Right ventricle myocardium superior (tissue), 1 donor: ENCODE measurements at regions not wholly inside any gene's neighbourhood (a gene's known extent, or its start where the extent isn't known, plus 50 kb on each side); places are given as distances from the start of the nearest gene placed in this dataset.

Source experiments
- ATAC-seq: fragments of 200-7000 bp; cut with Tn5 transposase; one replicate; pipeline ENCODE4 v1.9.1; 2020; ENCODE audit warnings: mild to moderate bottlenecking; ENCODE audit not compliant: poor library complexity
- DNase-seq: peaks from one replicate; pipeline ENCODE4 v3.0.0-alpha.2; 2020
- intact Hi-C: fragments of 100-400 bp; cut with DNase I; formaldehyde crosslinking; loops from one replicate; pipeline ENCODE4 v1.11.2; 2022
- donor health status: DM: no; HTN: yes; CAD: no; lungs with severe emphysema.

DNA sequence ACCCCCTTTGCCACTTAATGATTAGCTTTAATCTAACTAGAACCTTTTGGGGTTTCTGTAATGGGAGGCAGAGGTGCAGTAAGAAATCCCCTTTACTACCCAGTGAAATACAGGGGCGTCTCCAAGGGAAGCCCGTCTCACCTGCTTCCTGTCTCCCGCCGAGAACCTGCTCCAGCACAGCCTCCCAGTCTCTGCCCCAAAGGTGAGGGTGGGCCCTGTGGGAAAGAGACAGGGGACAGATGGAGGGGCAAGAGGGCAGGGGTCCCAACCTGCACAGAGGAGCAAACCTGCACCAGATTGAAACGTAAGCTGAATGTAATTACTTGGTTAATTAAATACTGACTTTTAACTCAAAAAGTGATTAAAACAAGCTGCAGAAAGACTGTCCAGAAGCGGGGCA lies 474.2 kb upstream of the SULF2 start:
- intact Hi-C loops, result no loop called here
- ATAC-seq (no peak), DNase-seq (no peak)

DNA sequence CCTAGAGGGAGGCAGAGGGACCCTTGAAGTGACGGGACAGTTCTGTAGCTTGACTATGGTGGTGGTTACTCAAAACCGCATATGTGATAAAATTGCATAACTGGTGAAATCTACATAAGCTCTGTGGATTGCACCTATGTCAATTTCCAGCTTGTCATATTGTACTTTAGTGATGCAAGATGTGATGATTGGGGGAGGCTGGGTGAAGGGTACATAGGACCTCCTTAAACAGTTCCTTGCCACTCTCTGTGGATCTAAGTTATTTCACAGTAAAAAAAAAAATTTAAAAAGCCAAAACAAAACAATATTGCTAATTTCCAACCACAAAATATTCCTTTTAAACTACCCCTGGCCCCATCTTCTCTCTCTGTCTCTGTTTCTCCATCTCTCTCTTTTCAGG lies 472.6 kb upstream of the SULF2 start:
- intact Hi-C loops, result no loop called here

DNA sequence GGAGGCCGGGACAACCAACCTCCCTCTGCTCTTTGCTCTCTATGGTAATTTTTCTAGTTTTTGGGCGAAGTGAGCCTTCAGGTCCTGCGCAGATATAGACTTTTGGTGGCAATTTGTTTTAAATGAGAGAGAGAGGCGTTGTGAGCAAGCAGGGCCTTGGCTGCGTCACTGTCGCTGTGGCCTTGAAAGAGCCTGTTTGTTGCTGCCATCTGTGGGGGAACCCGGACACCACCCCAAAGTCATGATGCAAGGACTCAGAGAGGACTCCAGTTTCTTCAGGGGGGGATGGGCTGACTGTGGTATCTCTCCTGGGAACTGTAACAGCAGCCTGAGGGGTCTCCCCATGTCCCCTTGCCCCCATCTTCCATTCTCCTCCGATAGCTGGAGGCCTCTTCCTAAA lies 462.7 kb upstream of the SULF2 start:
- intact Hi-C loops, result no loop called here
- no peak for DNase-seq
- ATAC-seq, result no peak

More for the DNA sequence above, 472.6 kb upstream of the SULF2 start:
- no peak for ATAC-seq
- DNase-seq, result no peak

DNA sequence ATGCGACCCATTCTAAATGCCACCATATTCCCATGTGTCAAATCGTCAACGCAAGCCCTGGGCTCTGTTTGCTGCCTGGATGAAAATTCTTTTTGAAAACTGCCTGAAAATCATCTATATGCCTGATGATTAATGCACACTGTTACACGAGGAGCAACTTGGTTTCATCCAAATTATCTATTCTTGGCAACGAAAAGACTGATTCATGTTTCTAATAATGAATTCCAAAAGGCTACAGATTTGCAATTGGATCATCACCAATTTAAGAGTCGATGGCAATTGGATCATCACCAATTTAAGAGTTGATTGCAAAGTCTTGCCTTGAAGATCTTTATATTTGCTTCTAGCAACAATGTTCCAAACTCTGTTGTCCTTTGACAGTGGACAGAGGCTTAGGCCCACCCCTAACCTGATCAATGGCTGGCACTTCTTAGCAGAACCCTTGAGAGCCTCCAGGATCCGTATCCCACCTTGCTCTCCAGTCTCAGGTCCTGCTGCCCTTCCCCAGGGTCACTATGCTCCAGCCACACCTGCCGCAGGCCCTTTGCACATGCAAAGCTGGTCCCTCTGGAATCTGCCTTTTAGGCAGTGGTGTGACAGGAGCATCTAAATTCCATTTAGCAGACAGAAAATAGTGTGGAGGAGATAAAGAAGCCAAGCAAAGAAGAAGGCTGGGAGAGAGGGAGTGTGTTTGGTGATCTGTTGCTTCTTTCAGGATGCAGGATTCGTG lies 460.9 kb upstream of the SULF2 start:
- intact Hi-C loops, result no loop called here
- DNase-seq (no peak), ATAC-seq (no peak)

DNA sequence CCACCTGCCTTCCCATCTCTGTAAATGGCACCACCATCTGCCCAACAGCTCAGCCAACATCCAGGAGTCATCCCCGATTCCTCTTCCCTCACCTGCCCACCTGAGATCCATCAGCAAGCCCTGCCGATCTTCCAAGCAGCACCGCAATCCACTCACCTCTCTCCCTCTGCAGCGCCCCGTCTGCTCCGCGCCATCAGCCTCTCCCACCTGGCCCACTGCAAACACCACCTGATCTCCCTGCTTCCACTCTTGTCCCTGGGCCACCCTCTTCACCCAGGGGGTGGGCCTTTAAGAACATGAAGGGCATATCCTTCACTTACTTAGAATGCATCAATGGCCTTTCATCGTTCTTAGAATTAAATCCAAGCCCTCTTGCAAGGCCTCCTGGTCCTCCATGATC lies 457.3 kb upstream of the SULF2 start:
- ATAC-seq (no peak), DNase-seq (no peak)
- intact Hi-C loops, result no loop called here

DNA sequence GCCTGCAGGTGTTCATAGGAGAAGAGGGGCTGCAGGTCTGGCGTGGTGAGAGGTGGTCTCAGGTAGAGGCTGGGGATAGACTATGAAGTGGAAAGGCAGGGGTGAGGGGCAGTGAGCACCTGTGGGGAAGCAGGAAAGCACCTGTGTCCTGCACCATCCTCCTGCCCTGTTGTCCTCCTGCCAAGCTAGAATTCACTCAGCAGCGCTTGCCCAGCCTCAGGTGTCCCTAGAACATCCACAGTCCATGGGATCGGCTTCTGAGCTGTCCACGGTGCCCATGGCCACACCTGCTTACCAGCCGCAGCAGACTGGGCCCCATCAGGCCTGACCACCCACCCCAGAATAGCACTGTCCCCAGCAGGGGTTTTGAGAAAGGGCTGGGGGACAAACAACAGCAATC lies 456.2 kb upstream of the SULF2 start:
- DNase-seq (no peak), ATAC-seq (no peak)
- intact Hi-C loops, result no loop called here

DNA sequence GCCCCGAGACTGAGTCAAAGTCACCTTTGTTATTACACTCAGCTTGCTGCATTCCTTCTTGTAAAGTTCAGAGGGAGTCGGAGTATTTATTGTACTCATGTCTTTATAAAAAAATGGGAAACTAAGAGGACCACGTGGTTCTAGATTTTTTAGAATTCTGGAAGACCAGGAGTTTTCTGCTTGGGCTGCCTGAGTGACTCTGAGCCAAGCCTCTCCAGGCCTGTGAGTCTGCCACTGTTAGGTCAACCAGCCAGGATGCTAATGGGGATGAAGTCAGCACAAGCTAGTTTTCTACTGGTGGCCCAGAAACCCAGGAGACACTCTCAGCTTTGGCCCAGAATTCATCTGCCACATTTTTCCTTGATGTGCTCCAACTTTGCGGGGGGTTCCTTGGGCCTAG lies 453.5 kb upstream of the SULF2 start:
- DNase-seq (no peak), ATAC-seq (no peak)
- intact Hi-C loops, result no loop called here

DNA sequence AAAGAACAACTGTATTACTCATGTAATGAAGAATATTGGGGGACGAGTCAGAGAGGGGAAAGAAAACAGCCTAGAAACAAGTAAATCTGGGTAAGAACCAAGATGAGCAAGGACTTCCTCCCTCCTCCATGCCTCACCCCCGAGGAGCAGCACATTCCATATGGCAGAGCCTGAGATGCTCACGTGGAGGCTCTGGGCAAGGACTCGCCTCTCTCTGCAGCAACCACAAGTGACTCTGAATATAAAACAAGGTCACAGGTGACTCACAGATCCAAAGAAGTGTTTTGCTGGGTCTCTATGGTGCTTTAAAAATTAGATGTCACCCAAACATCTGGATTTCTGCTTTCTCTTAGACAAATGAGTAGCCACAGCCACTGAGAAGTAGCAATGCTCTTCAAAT lies 453.0 kb upstream of the SULF2 start:
- intact Hi-C loops, result no loop called here
- ATAC-seq (no peak), DNase-seq (no peak)

DNA sequence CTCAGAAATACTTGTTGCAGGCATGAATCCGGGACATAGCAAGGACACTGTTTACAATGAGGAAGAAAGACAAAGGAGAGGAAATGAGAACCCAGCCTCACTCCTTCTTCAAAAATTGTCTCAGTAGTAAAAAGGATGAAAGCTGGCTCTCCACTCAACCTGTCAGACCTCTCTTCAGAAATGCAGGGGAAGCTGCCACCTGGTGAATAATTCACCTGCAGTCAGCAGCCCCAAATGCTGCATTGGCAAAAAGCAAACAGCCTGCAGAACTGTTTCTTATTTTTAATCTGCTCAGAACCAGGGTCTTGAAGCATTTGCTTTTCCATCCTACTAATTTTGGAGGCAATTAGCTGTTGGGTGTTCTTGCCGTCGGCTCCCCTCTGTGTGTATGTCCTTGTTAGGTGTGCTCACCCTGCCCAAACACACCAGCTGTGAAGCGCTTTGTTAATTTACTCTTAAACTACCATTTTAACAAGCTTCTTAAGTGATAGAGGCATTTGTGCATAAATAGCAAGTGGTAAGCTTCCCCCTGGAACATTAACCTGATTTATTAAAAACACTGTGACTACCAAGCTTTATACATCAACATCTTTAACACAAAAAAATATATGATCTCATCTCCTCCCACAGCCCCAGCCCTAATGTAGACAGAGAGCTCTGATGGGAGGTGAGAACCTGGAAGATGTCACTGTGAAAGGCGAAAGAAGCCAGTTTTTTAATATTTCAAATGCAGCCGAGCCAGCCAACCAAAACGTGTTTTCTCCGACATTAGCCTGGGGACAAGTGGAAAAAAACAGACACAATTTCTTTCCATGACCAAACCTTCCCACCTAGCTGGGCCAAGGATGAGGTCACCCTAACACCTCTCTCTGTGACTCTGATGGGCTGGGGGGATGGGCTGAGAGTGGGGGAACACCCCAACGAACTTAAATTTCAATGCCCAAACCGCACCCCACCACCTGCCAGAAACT lies 451.0 kb upstream of the SULF2 start:
- intact Hi-C loops, result no loop called here
- no peak for DNase-seq
- ATAC-seq, result no peak

DNA sequence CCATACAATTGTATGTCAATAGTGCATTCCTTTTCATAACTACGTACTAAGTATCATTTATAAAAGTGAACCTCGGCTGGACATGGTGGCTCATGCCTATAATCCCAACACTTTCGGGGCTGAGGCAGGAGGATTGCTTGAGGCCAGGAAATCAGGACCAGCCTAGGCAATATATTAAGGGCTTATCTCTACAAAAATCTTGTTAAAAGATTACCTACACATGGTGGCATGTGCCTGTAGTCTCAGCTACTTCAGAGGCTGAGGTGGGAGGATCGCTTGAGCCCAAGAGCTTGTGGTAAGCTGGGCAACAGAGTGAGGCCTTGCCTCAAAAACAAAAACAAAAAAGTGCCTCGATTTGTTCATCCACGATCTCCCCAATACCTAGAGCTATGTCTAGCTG lies 449.7 kb upstream of the SULF2 start:
- ATAC-seq (no peak), DNase-seq (no peak)
- intact Hi-C loops, result no loop called here

DNA sequence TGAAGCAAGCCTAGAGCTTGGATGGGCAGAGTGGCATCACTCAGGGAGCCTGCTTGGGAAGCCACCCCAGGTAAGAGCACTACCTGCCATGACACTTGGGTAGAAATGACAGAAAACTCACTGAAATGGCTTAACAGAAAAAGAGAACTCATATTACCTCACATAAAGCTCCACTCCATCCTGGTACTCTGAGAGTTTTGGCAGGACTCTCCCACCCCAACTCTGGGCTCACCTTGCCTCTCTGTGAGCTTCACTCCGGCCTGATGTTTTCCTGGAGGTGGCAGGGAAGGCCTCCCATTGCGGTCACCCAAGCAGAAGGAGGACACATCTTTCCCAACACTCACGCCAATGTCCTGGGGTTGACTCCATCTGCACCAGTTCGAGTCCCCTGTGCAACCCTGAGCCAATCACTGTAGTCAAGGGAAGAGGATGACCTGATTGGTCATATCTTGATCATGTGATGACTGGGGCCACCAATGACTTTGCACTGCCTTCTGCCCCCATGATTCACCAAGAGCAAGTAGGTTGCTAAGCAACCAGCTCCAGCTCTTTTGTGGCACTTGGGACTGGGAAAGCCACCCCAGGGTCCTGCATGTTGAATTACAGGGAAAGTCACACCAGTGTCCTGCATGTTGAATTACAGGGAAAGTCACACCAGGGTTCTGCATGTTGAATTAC lies 446.1 kb upstream of the SULF2 start:
- intact Hi-C loops, result no loop called here
- ATAC-seq, result no peak
- no peak for DNase-seq

DNA sequence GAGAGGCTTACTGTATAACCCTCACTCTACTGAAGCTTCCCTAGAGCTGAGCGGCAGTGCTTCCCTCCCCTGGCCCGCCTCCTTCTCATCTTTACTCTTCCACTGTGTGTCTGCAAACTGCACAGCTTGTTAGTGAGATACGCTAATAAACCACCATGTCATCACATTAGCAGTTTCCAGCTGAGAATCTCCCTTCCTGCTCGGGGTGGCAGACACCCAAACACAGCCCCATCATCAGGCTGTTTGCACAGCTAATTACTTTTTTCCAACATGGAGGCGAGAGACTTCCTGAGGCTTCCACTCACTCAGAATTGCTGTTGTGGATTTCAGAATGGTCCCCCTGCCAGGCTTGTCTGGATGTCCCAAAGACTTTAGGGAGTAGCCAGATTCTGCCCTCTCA lies 444.9 kb upstream of the SULF2 start:
- DNase-seq, result no peak
- no peak for ATAC-seq

DNA sequence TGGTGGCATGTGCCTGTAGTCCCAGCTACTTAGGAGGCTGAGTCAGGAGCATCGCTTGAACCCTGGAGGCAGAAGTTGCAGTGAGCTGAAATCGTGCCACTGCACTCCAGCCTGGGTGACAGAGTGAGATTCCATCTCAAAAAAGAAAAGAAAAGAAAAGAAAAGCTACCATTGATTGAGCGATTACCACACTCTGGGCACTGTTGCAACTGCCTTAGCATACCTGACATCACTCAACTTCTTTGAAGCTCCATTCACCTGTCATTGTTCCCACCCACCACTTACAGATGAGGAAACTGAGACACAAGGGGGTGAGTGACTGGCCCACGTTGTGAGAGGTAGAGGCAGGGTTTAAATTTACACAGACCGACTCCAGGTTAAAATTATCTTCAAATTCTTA lies 442.1 kb upstream of the SULF2 start:
- ATAC-seq, result no peak
- intact Hi-C loops, result no loop called here
- DNase-seq, result no peak

More for the DNA sequence above, 444.9 kb upstream of the SULF2 start:
- intact Hi-C loops, result no loop called here

DNA sequence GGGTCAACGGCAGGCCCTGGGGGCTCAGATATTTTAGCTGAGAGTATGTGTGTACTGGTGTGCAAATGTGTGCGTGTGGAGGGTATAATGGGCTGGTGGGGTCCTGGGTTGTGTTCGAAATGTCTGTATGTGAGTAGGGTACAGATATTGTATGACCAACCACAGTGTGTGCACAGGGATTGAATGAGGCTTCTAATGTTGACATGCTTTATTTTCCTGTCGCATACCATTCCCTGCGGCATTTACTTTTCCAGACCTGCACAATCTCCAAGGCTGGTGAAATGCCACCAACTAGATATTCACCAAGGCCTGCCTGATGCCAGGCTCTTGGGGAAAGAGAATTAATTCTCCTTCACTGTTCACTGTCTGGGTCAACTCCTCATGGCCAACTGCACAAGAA lies 441.4 kb upstream of the SULF2 start:
- intact Hi-C loops, result no loop called here
- no peak for DNase-seq
- no peak for ATAC-seq

DNA sequence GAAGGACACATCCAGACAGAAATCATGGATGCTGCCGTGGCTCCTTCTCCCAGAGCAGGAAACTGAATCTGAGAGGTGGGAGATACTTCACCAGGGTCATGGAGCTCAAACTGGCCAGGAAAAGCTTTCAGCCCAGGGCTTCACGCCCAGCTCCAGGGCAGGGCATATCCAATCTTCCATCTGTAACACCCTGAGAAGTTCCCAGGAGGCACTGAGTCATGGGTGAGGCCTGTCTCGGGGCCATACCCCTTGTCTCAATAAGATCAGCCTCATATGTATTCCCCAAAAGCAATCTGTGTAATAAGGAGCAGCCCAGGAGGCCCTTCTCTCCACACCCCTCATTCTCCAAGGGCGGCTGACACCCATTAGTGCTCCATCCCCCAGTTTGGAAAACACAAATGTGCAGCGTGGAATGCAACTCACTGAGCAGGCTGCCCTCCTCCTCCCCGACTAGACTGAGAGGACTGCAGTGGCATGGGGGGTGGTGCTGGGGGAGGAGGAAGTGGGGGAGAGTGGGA lies 439.3 kb upstream of the SULF2 start:
- ATAC-seq, result no peak
- intact Hi-C loops, result no loop called here

DNA sequence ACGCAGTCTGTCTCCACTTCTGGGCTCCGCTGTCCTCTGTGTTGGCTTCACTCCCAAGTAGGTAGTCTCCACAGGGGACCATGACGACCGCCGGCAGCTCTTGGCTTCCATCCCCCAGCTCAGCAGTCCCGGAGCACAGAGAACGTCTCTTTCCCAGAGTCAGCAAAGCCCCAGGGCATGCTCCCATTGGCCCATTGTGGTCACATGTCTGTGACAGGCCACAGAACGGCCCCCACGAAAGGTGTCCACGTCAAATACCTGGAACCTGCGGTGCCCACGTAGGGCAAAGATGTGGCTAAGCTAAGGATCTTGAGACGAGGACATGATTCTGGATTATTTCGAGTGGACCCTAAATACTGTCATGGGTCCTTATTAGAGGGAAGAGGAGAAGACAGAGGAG lies 438.4 kb upstream of the SULF2 start:
- intact Hi-C loops, result no loop called here
- DNase-seq (no peak), ATAC-seq (no peak)

More for the DNA sequence above, 439.3 kb upstream of the SULF2 start:
- DNase-seq, result no peak

DNA sequence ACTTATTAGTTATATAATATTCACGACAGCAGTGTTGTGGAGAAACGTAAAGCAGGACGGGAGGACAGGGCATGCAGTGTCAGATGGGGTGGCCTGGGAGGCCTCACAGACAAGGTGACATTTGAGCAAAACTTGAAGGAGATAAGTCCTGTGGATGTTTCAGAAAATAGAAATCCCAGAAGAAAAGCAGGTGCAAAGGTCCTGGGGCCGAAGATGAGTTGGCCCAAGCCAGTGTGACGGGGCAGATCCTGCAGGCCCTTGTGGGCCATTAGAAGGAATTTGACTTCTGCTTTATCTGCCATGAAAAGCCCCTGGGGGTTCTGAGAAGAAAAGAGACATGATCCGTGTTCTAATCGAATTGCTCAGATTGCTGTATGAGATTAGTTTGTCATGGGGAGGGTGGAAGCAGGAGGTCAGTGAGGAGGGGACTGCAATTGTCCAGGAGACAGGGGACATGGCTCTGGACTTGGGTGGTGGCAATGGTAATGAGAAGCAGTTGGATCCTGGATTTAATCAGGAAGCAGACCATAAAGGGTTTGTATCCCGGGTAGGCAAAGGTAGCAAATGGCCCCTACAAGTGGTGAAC lies 437.4 kb upstream of the SULF2 start:
- ATAC-seq (no peak), DNase-seq (no peak)
- intact Hi-C loops, result no loop called here

DNA sequence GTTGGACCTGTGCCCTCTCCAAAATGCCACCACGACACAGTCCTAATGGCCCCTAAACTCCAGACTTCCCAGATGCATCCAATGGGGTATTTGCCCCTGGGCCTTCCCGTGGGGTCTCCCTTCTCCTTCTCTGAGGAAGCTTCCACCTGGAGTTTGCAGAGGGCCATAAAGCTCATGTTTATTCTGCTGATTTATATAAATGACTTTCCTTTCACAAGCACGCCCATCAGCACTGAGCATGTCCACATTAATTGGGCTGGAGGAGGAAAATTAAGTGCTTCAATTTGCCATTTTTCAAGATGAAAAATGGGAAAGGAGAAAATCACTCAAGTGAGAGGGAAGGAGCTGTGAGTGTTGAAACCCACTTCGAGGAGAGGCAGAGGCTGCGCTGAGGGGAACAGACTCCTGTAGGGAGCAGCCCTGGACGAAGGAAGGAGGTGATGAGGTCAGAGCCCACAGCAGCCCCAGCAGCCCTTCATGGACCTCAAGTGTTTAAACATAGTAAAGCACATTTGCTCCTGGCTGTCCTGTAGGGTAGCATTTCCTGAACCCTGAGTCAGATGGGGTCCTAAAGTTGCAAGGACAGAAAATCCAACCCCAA lies 434.9 kb upstream of the SULF2 start:
- ATAC-seq, result no peak
- no peak for DNase-seq
- intact Hi-C loops, result no loop called here

DNA sequence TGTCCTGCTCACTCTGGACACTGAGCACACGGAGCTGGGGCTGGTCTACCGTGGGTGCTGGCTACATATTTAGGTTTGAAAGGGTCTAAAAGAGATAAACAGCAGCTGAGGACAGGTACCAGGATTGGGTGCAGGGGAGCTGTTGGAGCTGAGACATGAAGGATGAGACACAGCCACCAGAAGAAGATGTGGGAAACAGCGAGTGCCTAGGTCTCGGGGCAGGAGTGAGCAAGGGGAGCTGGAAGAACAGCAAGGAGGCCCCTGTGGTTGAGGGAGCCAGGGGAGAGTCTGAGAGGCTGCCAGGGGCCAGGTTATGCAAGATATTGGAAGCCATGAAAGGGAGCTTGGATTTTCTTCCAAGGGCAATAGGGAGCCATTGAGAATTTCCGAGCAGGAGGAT lies 434.0 kb upstream of the SULF2 start:
- intact Hi-C loops, result no loop called here
- ATAC-seq (no peak), DNase-seq (no peak)
